Pancreas (tissue), 10 donors: ENCODE measurements at regions not wholly inside any gene's neighbourhood (a gene's known extent, or its start where the extent isn't known, plus 50 kb on each side); places are given as distances from the start of the nearest gene placed in this dataset.

Source experiments
- ATAC-seq, 4 donors: fragments of 200-7000 bp; cut with Tn5 transposase; one replicate each; pipeline versions ENCODE4 v1.8.0 to v1.9.1; 2020; ENCODE audit warnings: mild to moderate bottlenecking in 4 of 4, moderate library complexity in 4 of 4
- DNase-seq, 6 donors: peaks; one replicate each; pipeline ENCODE4 v3.0.0-alpha.2; 2020
- FAIRE-seq: peaks from 2 replicates; lab custom pipeline; 2012; peaks lifted over from hg19 to GRCh38; lab: Jason Lieb, UNC
- H3K27ac ChIP-seq, 4 donors: fragments of 200-600 bp; sonication (generic); 1 replicate in 3 of 4; 2 replicates in 1 of 4; pipeline versions ENCODE4 v1.5.0 to v1.8.0; 2020
- H3K27me3 ChIP-seq, 4 donors: fragments of 200-600 bp; one replicate each; pipeline ENCODE4 v1.8.0; 2021
- H3K36me3 ChIP-seq, 3 donors: fragments of 200-600 bp; sonication (generic) in 1 of 3; one replicate each; pipeline versions ENCODE4 v1.5.0 to v1.8.0; 2020 to 2021
- H3K4me1 ChIP-seq, 3 donors: fragments of 200-600 bp; one replicate each; pipeline ENCODE4 v1.8.0; 2021
- H3K4me3 ChIP-seq, 4 donors: fragments of 200-600 bp; sonication (generic) in 2 of 4; one replicate each; pipeline versions ENCODE4 v1.5.0 to v1.8.0; 2020 to 2021
- H3K9me3 ChIP-seq, 4 donors: fragments of 200-600 bp; one replicate each; pipeline ENCODE4 v1.8.0; 2021
- CTCF ChIP-seq, 4 donors: fragments of 200-600 bp; sonication (generic) in 3 of 4; IDR thresholded peaks; one replicate each; pipeline versions ENCODE4 v1.5.0 to v1.8.0; 2021; ENCODE audit warnings: antibody characterized with exemption in 4 of 4
- WGBS, 2 donors: extraction: QIAGEN DNeasy Blood & Tissue Kit; methylation state at CpG; one replicate each; pipeline ENCODE4 v1.1.7; 2013; 5-methylcytosine and 5-hydroxymethylcytosine counted together
- intact Hi-C, 3 donors: fragments of 100-400 bp; cut with DNase I; formaldehyde crosslinking; loops; one replicate each; pipeline versions ENCODE4 v1.11.1 to v1.14.2; 2022
- donor health status: healthy with polysubstance abuse.
- donor health status: DM: no; HTN: no; CAD: no; lungs with moderate emphysema.
- donor health status: DM: no; HTN: no; CAD: no.
- donor health status: control.
- donor health status: control.
- donor health status: Bipolar disorder and iron deficiency.
- donor health status: DM: yes; HTN: yes; CAD: no.
- donor health status: DM: no; HTN: no; CAD: no.
- donor health status: DM: no; HTN: no; CAD: no.
- donor health status: DM: yes; HTN: yes; CAD: no.

- H3K9me3 ChIP-seq, result no peaks in the 10 kb centered on the region
- no peak for TF ChIP-seq CTCF (IDR thresholded peaks at IDR 0.05)
- WGBS, 2 donors, result 39 to 59% methylated on average over 3 of the region's 3 CpGs
- FAIRE-seq, result no peak
- H3K27ac ChIP-seq, result no peak overlapping the region
- intact Hi-C loops, result no loop called here
- no peak for ATAC-seq
- H3K27me3 ChIP-seq, result no peaks in the 10 kb centered on the region
- H3K4me3 ChIP-seq, result no peak overlapping the region
- no peaks in the 10 kb centered on the region for H3K36me3 ChIP-seq
- H3K4me1 ChIP-seq, result no peaks in the 10 kb centered on the region
- DNase-seq, result no peak
Measured at GRCh38 chr3:22236490-22237270, 485.7 kb upstream of the ZNF385D start.

- Histone ChIP-seq H3K9me3 (no peaks in the 10 kb centered on the region), H3K4me3 (no peak overlapping the region), H3K27me3 (no peaks in the 10 kb centered on the region), H3K36me3 (no peaks in the 10 kb centered on the region), H3K27ac (no peak overlapping the region), H3K4me1 (no peaks in the 10 kb centered on the region)
- intact Hi-C loops, result no loop called here
- TF ChIP-seq CTCF (IDR thresholded peaks at IDR 0.05), result no peak
- 44 to 65% methylated on average over 4 of the region's 4 CpGs for WGBS, 2 donors
- ATAC-seq, result no peak
- no peak for FAIRE-seq
- no peak for DNase-seq
Measured at GRCh38 chr3:22239011-22239410, 488.0 kb upstream of the ZNF385D start.

- ATAC-seq, result no peak
- Histone ChIP-seq H3K36me3 (no peaks in the 10 kb centered on the region), H3K4me3 (no peak overlapping the region), H3K27me3 (no peaks in the 10 kb centered on the region), H3K9me3 (no peaks in the 10 kb centered on the region), H3K27ac (no peak overlapping the region), H3K4me1 (no peaks in the 10 kb centered on the region)
- TF ChIP-seq CTCF (IDR thresholded peaks at IDR 0.05), result no peak
- 49 to 51% methylated on average over 2 of the region's 2 CpGs for WGBS, 2 donors
- intact Hi-C loops, result no loop called here
- no peak for FAIRE-seq
- DNase-seq, result no peak
Measured at GRCh38 chr3:22241110-22241509, 490.1 kb upstream of the ZNF385D start.

- no peak for TF ChIP-seq CTCF (IDR thresholded peaks at IDR 0.05)
- Histone ChIP-seq H3K27ac (no peak overlapping the region), H3K36me3 (no peaks in the 10 kb centered on the region), H3K4me3 (no peak overlapping the region), H3K9me3 (no peaks in the 10 kb centered on the region), H3K4me1 (no peaks in the 10 kb centered on the region), H3K27me3 (no peaks in the 10 kb centered on the region)
- FAIRE-seq, result no peak
- peak in 2 of 4 donors; percentile 19 to 65 for ATAC-seq
- intact Hi-C loops, result no loop called here
- DNase-seq, result no peak
- 67 to 71% methylated on average over 3 of the region's 3 CpGs for WGBS, 2 donors
Measured at GRCh38 chr3:22244761-22245521, 493.9 kb upstream of the ZNF385D start.
